ENCODE measurements at regions not wholly inside any gene's neighbourhood (a gene's known extent, or its start where the extent isn't known, plus 50 kb on each side); places are given as distances from the start of the nearest gene placed in this dataset.
"Not testable (repeated sequence)": the region's sequence is repeated elsewhere in the genome, so short reads cannot be mapped to it uniquely, and the experiment has no call there.

DNA sequence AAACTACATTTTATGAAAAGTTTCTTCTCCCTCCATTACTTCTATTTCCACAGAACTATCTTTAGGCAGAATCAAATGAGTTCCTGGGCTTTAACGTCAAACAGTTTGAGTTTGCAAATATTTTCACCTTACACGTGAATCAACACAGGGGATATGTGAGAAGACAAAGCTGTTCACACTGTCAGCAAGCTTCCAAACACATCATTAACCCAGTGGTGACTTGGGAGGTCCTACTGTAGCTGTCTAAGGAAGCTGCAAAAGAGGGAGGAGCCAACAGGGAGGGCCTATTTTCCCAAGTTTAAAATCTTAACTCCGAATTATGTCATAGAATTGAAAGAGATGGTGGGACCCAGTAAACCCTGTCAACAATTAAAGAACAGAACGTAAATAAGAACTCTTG lies 337.8 kb upstream of the DNAJC19 start:
- no peak for DNase-seq

DNA sequence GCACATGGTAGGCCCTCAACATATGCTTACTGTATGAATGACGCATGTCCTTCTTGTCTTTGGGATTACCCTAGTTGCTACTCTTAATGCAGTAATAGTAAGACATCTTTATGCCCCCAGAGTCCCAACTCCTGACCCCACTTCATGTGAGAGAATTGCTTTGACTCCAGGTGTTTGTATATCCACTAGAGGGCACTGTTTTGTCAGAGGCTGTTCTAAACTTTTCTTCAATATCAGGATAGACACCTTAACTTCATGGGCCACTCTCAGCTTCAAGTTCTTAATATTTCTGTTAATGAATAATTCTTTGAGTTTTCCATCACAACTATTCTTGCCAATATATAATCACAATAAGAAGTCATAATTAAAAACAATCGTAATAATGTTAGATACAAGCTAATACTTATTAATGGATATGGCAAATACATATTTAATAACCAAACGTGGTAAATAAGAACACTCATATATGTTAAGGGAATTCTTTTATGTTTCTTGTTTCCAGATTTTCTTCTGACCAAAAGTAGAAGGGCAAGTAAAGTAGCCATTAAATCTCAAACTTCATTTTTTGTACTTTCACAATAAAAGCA lies 337.2 kb upstream of the DNAJC19 start:
- no peak for DNase-seq

DNA sequence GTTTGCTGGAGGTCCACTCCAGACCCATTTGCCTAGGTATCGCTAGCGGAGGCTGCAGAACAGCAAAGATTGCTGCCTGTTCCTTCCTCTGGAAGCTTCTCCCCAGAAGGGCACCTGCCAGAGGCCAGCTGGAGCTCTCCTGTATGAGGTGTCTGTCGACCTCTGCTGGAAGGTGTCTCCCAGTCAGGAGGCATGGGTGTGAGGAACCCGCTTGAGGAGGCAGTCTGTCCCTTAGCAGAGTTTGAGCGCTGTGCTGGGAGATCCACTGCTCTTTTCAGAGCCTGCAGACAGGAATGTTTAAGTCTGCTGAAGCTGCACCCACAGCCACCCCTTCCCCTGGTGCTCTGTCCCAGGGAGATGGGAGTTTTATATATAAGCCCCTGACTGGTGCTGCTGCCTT lies 335.0 kb upstream of the DNAJC19 start:
- DNase-seq: not testable (repeated sequence)

GRCh38 chr3:181318321-181318720 lies 328.8 kb upstream of the DNAJC19 start:
- DNase-seq: no peak

DNA sequence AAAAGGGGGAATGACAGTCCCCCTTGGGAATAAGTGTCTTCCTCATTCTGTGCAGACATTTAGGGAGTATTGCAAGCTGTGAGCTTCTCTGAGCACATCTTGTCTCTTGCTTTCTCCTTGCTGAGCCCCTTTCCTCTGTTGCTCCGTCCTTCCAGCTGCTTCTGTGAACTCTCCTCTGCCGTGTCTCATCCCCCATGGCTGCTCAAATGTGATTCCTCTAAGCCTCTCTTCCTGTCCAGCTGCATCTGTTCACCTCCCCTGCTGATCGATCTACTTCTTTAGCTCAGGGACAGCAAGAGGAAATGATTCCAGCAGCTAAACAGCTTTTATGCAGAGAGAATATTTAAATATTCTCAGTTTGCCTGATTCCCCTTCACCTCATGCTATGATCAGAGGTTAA lies 328.0 kb upstream of the DNAJC19 start:
- no peak for DNase-seq

GRCh38 chr3:181316482-181316881 lies 326.9 kb upstream of the DNAJC19 start:
- no peak for DNase-seq

DNA sequence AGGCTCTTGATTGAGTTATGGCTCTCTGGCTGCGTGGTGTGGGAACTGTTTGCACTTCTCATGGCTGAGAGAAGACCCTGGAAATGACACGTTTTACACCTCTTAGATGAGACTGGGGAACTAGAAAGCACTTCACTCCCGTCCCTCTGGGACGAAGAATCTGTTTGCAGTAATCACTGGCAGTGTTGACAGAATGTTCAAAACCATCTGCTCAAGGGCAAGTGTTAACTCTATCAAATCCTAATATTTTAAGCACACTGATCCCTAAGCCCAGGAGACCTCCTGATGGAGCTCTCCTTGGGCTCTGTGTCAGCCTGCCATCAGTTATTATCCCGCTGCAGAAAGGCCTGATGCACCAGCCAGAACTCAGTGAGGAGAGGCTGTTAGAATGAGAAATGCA lies 323.8 kb upstream of the DNAJC19 start:
- no peak for DNase-seq

- DNase-seq: no peak
Observed at GRCh38 chr3:181311186-181311585, 321.6 kb upstream of the DNAJC19 start.

- no peak for DNase-seq
Observed at GRCh38 chr3:181302960-181303359, 313.4 kb upstream of the DNAJC19 start.

DNA sequence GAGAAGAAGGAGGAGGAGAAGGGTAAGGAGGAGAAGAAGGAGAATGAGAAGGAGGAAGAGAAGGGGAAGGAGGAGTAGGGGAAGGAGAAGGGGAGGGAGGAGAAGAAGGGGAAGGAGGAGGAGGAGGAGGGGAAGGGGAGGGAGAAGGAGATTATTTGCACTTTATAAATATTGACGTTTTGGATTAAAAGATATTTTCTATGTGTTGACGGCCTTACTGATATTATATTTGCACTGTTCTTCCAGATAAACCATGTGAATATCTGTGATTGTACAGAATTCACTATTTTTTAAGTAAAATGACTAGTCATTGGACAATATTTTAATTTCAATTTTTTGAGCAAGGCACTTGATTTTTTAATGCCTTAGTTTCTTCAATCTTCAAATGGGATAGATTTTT lies 310.5 kb upstream of the DNAJC19 start:
- DNase-seq: no peak

DNA sequence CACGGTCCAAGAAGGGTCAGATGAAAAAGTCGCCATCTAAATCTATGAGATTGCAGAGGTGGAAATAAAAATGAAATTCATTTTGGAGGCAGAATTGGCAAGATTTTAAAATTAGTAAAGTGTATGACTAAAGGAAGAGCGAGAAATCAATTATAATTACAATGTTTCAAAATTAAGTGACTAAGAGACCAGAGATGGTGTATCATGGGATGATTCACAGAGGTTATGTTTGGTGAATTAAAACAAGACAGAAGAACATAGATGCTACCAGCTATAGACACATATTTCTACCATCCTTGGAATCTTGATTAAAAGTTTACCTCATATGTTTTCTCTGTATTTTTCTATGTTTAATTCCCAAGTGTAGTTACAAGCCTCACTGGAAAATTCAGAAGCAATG lies 308.9 kb upstream of the DNAJC19 start:
- no peak for DNase-seq

DNA sequence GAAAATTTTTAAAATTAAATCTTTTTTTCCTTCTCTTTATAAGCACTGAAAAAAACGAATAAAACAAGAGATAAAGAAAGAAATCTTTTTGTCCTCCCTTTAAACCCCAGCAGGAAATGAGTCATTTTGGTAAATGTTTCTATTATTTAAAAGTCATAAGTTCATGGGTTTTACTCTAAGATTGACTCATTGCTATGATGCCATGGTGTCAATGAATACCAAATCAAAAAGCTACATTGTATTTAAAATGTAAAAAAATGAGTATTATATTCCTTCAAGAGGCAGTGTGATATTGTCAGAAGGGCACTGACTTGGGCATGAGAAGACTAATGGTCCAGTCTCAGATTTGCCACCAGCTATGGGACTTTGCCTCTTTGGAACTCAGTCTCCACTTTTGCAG lies 303.4 kb upstream of the DNAJC19 start:
- DNase-seq: no peak

GRCh38 chr3:181290941-181291340 lies 301.4 kb upstream of the DNAJC19 start:
- no peak for DNase-seq

DNA sequence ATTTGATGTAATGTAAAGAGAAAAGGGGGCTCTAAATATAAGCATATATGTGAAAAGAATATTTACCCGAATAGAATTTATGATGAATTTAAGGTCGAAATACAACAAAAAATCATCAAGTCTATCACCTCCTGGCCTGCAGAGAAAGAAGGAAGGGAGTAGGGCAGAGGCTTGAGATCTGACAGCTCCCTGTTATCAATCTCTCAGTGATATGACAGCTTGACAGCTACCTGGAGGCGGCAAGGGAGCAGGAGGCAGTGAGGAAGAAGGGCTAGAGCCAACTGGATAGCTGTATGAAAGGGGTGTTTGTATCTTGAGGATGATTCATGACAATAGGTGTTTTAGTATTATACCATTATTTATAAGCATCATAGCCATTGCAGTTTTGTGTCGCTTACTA lies 299.8 kb upstream of the DNAJC19 start:
- DNase-seq: no peak

- DNase-seq: no peak
Observed at GRCh38 chr3:181288145-181288544, 298.6 kb upstream of the DNAJC19 start.

DNA sequence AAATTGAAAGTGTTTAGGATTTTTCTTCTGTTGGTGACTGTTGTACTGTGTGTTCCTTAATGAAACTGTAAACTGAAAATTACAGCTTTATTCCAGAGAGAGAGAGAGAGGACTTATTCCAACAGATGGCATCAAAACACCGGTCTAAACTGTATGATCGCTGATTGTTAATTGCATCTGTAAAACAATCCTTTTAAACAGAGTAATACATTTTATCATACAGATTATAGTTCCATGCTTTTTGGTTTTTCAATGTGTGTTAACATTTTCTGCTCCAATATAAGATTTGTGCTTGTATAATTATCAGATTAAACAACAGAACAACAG lies 289.7 kb upstream of the DNAJC19 start:
- no peak for DNase-seq

DNA sequence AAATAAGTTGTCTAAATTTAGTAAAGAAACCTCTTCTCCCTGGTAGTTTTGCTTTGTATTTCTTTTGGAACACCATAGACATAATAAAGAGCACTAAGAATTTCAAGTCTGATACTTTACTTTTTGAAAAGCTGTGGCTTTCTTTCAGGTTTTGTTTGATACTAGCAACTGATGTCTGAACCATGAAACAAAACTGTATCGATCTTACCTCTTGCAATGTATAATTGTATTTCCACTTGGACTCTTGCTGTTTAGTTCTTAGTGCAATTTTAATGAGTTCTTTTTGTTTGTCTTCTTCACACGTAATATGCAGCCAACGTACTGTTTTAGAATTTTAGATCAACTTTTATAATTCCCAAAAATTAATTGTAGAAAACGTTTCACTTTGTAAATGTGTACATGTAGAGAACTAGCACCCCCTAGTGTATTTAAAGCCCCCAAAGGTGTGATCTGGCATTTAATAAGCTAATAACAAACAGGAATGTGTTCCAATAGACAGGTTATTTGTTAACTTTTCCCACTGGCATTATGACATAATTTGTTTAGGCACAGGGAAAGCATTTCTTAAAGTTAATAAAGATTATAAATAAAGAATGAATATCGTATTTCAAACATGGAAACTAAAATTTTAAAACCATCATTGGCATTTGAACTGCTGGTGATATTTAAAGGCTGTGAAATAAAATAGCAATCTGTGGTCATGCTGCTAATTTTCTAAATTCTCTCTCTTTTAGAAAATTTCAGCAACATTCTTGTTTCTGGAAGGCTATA lies 289.1 kb upstream of the DNAJC19 start:
- DNase-seq: no peak

DNA sequence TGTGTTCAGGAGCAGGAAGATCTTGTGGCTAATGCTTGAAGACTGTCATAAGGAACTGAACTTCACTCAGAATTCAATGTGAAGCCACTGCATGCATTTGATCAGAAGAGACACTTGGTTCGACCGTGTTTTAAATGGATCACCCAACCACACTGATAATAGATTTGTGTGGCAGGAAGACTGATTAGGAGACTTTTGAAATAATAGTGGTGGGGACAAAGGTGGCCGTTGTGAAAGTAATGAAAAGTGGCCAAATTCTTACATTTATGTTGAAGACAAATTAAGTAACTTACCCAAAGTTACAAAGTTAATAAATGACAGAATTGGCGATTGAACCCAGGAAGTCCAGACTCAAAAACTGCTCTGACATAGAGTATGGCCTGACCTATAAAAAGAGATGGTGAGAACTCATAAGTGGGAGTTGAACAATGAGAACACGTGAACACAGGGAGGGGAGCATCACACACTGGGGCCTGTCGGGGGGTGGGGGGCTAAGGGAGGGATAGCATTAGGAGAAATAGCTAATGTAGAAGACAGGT lies 286.9 kb upstream of the DNAJC19 start:
- DNase-seq: no peak

DNA sequence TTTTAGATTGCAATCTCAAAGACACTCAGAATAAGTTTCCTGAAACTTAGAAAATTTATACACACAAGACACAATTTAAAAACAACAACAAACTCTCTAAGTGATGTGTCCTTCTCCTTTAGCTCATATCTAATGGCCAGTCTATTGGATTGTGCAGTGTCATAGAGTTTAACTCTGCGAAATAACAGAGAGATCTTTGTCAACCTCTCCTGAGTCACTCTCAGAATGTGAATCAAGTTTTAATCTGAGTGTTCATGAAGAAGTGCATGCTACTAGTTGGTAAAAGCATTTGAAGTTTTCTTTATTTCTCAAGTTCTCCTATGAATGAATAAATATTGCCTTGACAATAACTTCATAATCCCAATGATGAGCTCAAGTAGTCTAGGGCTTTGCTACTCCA lies 284.5 kb upstream of the DNAJC19 start:
- no peak for DNase-seq

DNA sequence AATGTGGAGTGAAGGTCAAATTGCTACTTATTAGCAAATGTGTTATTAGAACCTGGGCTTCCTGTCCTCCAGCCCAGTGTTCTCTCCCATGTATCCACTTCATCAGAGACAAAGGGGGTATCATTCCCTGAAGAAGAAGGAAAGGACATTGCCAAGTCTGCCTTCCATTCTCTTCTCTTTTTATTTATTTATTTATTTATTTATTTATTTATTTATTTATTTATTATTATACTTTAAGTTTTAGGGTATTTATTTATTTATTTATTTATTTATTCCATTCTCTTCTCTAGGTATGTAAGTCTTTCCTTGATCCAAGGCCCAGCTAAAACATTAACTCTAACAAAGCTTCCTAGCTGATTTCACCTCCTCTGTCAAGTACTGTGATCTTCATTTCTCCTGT lies 277.8 kb upstream of the DNAJC19 start:
- no peak for DNase-seq

- DNase-seq: no peak
Observed at GRCh38 chr3:181265750-181266333, 276.3 kb upstream of the DNAJC19 start.

- DNase-seq: no peak
Observed at GRCh38 chr3:181264486-181264885, 274.9 kb upstream of the DNAJC19 start.

GRCh38 chr3:181253796-181254195 lies 264.3 kb upstream of the DNAJC19 start:
- no peak for DNase-seq

DNA sequence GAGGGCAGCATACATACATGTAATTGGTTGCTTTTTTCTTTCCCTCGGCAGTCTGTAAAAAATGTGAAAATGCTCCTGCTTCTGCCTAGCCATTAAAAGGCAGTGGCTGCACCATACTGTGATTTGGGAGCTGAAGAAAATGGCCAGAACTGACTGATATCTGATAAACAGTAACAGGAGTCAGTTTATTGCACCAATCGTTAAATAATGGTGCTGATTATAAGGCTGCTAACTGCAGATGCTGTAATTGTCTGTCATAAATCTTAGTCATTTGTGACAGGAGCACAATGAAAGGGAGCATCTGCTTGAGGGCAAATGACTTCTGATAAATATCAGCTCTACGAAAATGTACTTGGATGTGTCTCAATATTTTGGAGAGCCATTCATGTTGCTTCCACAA lies 263.1 kb upstream of the DNAJC19 start:
- no peak for DNase-seq

DNA sequence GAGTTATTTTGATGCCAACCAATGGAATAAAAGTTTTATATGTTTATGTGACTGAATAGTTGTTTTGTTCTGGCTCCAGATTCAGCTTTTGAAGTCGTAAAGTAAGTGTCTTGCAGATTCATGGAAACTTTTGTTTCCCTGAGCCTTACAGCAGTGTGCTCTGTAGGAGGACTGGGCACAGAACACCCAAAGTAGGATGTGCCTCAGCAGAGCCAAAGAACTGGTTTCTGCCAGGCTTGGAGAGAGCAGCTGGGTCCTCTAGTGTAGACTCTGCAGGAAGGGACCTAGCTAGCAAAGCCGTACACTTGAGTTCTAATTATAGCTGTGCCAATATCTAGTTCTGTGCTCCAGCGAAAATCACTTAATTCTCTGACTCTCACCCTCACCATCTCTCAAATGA lies 261.2 kb upstream of the DNAJC19 start:
- DNase-seq: no peak

Measured in KG1 (cell line).